Lung (tissue), 11 donors: ENCODE measurements at regions not wholly inside any gene's neighbourhood (a gene's known extent, or its start where the extent isn't known, plus 50 kb on each side); places are given as distances from the start of the nearest gene placed in this dataset.

Experiments used
- ATAC-seq: fragments of 200-7000 bp; cut with Tn5 transposase; one replicate; pipeline ENCODE4 v1.9.1; 2020; ENCODE audit warnings: moderate number of reproducible peaks; ENCODE audit not compliant: insufficient read depth, low FRiP score
- DNase-seq, 3 donors: peaks; one replicate each; pipeline ENCODE4 v3.0.0-alpha.2; 2013 to 2017
- H3K27ac ChIP-seq, 2 donors: one replicate each; pipeline ENCODE4 v1.5.1; 2013; ENCODE audit warnings: mild to moderate bottlenecking in 2 of 2, moderate library complexity in 2 of 2, control low read depth in 1 of 2, inconsistent platforms in 1 of 2, low read depth in 1 of 2, low read length in 1 of 2
- H3K27me3 ChIP-seq, 3 donors: one replicate each; pipeline ENCODE4 v1.5.1; 2013; ENCODE audit warnings: low read length in 2 of 3; ENCODE audit not compliant: control insufficient read depth in 3 of 3, insufficient read depth in 3 of 3
- H3K36me3 ChIP-seq, 4 donors: one replicate each; pipeline ENCODE4 v1.5.1; 2013; ENCODE audit warnings: low read length in 4 of 4, mild to moderate bottlenecking in 1 of 4, moderate library complexity in 1 of 4; ENCODE audit not compliant: control insufficient read depth in 4 of 4, insufficient read depth in 4 of 4
- H3K4me1 ChIP-seq, 5 donors: one replicate each; pipeline ENCODE4 v1.5.1; 2013; ENCODE audit warnings: low read length in 5 of 5, mild to moderate bottlenecking in 2 of 5, moderate library complexity in 1 of 5; ENCODE audit not compliant: control insufficient read depth in 5 of 5, insufficient read depth in 5 of 5
- H3K4me3 ChIP-seq: one replicate; pipeline ENCODE4 v1.5.1; 2013; ENCODE audit warnings: mild to moderate bottlenecking, control low read depth, moderate library complexity
- H3K9ac ChIP-seq, 2 donors: one replicate each; pipeline ENCODE4 v1.5.1; 2013; ENCODE audit warnings: low read length in 2 of 2, control low read depth in 1 of 2; ENCODE audit not compliant: insufficient read depth in 1 of 2
- H3K9me3 ChIP-seq, 4 donors: one replicate each; pipeline ENCODE4 v1.5.1; 2013; ENCODE audit warnings: low read length in 3 of 4, mild to moderate bottlenecking in 1 of 4, moderate library complexity in 1 of 4; ENCODE audit not compliant: control insufficient read depth in 4 of 4, insufficient read depth in 3 of 4
- CTCF ChIP-seq: IDR thresholded peaks from 2 replicates; pipeline ENCODE4 v1.5.1; 2012; ENCODE audit warnings: mild to moderate bottlenecking; ENCODE audit errors: control extremely low read depth, extremely low read depth
- WGBS, 2 donors: extraction: QIAGEN DNeasy Blood & Tissue Kit; methylation state at CpG; one replicate each; pipeline ENCODE4 v1.1.7; 2013; 5-methylcytosine and 5-hydroxymethylcytosine counted together
- donor health status: control.
- donor health status: control.
- donor health status: Bipolar disorder and iron deficiency.
- donor health status: healthy.
- donor health status: DM: yes; HTN: yes; CAD: no.

- no peak overlapping the region for H3K27ac ChIP-seq
- H3K9me3 ChIP-seq: peaks cover 0 to 1% (median 0%) of the 10 kb centered on the region in 4 donors
- H3K27me3 ChIP-seq: no peaks in the 10 kb centered on the region
- ATAC-seq: no peak
- 91 to 97% methylated on average over 12 of the region's 12 CpGs for WGBS, 2 donors
- no peak overlapping the region for H3K9ac ChIP-seq
- H3K4me3 ChIP-seq: no peak overlapping the region
- peaks cover 0 to 22% (median 7%) of the 10 kb centered on the region in 5 donors for H3K4me1 ChIP-seq
- no peaks in the 10 kb centered on the region for H3K36me3 ChIP-seq
- TF ChIP-seq CTCF: no peak
- DNase-seq: no peak
These were observed 741.8 kb upstream of the SALL3 start for GRCh38 chr18:78237864-78238263.

DNA sequence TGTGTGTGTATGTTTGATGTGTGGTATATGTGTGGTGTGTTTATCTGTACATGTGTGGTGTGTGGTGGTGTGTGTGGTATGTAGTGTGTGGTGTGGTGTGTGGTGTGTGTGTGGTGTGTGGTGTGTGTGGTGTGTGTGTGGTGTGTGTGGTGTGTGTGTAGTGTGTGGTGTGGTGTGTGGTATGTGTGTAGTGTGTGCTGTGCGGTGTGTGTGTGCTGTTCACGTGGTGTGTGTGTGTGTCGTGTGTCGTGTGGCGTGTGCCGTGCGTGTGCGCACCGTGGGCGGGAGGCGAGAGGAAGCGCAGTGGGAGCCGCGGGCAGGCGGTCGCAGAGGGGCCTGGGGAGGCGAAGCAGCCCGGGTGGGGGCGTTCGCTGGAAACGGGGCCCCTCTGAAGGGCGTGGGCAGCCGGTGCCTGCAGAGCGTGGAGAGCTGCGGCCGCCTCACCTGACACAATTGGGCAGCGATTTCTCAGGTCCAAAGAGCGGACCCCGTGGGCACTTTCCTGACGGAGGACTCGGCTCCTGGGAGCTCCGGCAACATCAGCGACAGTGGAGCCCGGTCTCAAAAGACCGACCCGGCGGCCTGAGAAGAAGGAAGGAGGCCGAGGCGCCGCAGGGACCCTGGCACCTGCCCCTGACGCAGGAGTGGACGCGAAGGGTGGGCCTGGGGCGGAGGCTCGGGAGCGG lies 741.1 kb upstream of the SALL3 start:
- H3K27me3 ChIP-seq: no peaks in the 10 kb centered on the region
- 91 to 94% methylated on average over 46 of the region's 46 CpGs for WGBS, 2 donors
- no peak for DNase-seq
- TF ChIP-seq CTCF: no peak
- no peak overlapping the region for H3K27ac ChIP-seq
- H3K9ac ChIP-seq: no peak overlapping the region
- no peak overlapping the region for H3K4me3 ChIP-seq
- ATAC-seq: no peak
- H3K9me3 ChIP-seq: peaks cover 0 to 1% (median 0%) of the 10 kb centered on the region in 4 donors
- peaks cover 0 to 26% (median 9%) of the 10 kb centered on the region in 5 donors for H3K4me1 ChIP-seq
- H3K36me3 ChIP-seq: no peaks in the 10 kb centered on the region

- TF ChIP-seq CTCF: no peak
- H3K4me3 ChIP-seq: no peak overlapping the region
- ATAC-seq: no peak
- H3K27ac ChIP-seq: no peak overlapping the region
- DNase-seq: no peak
- H3K4me1 ChIP-seq: peaks cover 0 to 26% (median 12%) of the 10 kb centered on the region in 5 donors
- H3K27me3 ChIP-seq: no peaks in the 10 kb centered on the region
- no peaks in the 10 kb centered on the region for H3K36me3 ChIP-seq
- H3K9ac ChIP-seq: no peak overlapping the region
- peaks cover 0 to 1% (median 0%) of the 10 kb centered on the region in 4 donors for H3K9me3 ChIP-seq
- 89 to 93% methylated on average over 15 to 17 of the region's 17 CpGs for WGBS, 2 donors
These were observed 740.5 kb upstream of the SALL3 start for GRCh38 chr18:78239090-78239457.

DNA sequence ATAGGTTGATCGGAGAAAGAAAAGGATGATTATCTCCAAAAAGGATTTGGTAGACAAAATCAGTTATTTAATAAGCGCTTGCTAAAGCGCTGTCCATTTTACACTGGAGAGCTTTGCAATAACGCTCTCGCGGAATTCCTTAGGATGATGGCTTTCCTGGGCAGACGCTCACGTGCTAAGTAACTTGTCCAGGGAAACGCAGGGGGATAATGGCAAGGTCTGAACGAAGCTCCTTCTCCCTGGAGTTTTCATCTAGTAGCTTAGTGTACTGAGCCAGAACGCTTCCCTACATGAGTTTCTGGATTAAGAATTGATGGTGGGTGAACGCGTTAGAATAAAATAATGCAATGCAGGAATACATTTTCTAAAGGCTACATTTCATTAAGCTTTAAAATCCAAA lies 739.5 kb upstream of the SALL3 start:
- H3K9ac ChIP-seq: no peak overlapping the region
- no peak for ATAC-seq
- H3K36me3 ChIP-seq: no peaks in the 10 kb centered on the region
- 84 to 94% methylated on average over 13 of the region's 13 CpGs for WGBS, 2 donors
- H3K9me3 ChIP-seq: peaks cover 0 to 1% (median 0%) of the 10 kb centered on the region in 4 donors
- H3K27ac ChIP-seq: no peak overlapping the region
- peaks cover 0 to 29% (median 14%) of the 10 kb centered on the region in 5 donors for H3K4me1 ChIP-seq
- H3K4me3 ChIP-seq: no peak overlapping the region
- no peak for TF ChIP-seq CTCF
- H3K27me3 ChIP-seq: no peaks in the 10 kb centered on the region
- DNase-seq: no peak
